ENCODE measurements at regions not wholly inside any gene's neighbourhood (a gene's known extent, or its start where the extent isn't known, plus 50 kb on each side); places are given as distances from the start of the nearest gene placed in this dataset.

- no peaks in the 10 kb centered on the region for H3K4me1 ChIP-seq (ENCODE audit: control insufficient read depth in 2 of 2, insufficient read depth in 2 of 2, low read length in 2 of 2)
- Mint-ChIP-seq H3K9me3 (ENCODE audit: insufficient read depth) (no peaks in the 10 kb centered on the region), H3K27me3 (no peaks in the 10 kb centered on the region), H3K4me1 (no peaks in the 10 kb centered on the region), H3K27ac (no peak overlapping the region), H3K4me3 (no peak overlapping the region)
- no peak overlapping the region for H3K4me3 ChIP-seq (ENCODE audit: control extremely low read depth in 1 of 5, extremely low read depth in 1 of 5, insufficient read depth in 1 of 5, low read depth in 2 of 5, low read length in 4 of 5)
- no peak overlapping the region for H2AFZ ChIP-seq (ENCODE audit: insufficient read depth, low read depth, low read length, poor library complexity, severe bottlenecking)
- TF ChIP-seq EZH2 (IDR thresholded peaks at IDR 0.05; ENCODE audit: borderline replicate concordance, insufficient read depth, low read depth, low read length, poor library complexity, severe bottlenecking) (no peak), CTCF (IDR thresholded peaks at IDR 0.05) (no peak)
- ATAC-seq (ENCODE audit: low read depth) (no peak), DNase-seq (no peak)
- no peak overlapping the region for H3K27ac ChIP-seq (ENCODE audit: low read length in 2 of 2)
- no peak overlapping the region for H3K9ac ChIP-seq (ENCODE audit: low read length)
- H3K79me2 ChIP-seq (ENCODE audit: control insufficient read depth, insufficient read depth, low read length): no peaks in the 10 kb centered on the region
- peaks cover 0 to 8% (median 0%) of the 10 kb centered on the region in 3 donors for H3K9me3 ChIP-seq (ENCODE audit: control extremely low read depth in 1 of 3, control insufficient read depth in 2 of 3, insufficient read depth in 1 of 3, low read length in 2 of 3)
- CTCF ChIA-PET: no interaction called here
- no peak overlapping the region for H3K4me2 ChIP-seq (replicated peaks; ENCODE audit: low read depth, low read length, poor library complexity, severe bottlenecking)
- WGBS (ENCODE audit: insufficient coverage): 87% methylated on average over 5 of the region's 7 CpGs
- H3K36me3 ChIP-seq (replicated peaks in 1 of 2; ENCODE audit: control extremely low read depth in 1 of 2, control insufficient read depth in 1 of 2, extremely low read depth in 1 of 2, insufficient read depth in 2 of 2, low read length in 1 of 2): no peaks in the 10 kb centered on the region
- POLR2A ChIA-PET: no interaction called here
- intact Hi-C loops (cut with micrococcal nuclease): no loop called here
- no peaks in the 10 kb centered on the region for H4K20me1 ChIP-seq (ENCODE audit: control insufficient read depth, insufficient read depth, low read length, poor library complexity, severe bottlenecking)
- no peaks in the 10 kb centered on the region for H3K27me3 ChIP-seq (replicated peaks in 1 of 4; ENCODE audit: control extremely low read depth in 1 of 4, control insufficient read depth in 3 of 4, insufficient read depth in 4 of 4, low read length in 3 of 4)
Measured at GRCh38 chr18:44321868-44322590, 358.7 kb upstream of the SETBP1 start.

GRCh38 chr18:44323125-44323524, 357.6 kb upstream of the SETBP1 start:
- H4K20me1 ChIP-seq (ENCODE audit: control insufficient read depth, insufficient read depth, low read length, poor library complexity, severe bottlenecking): no peaks in the 10 kb centered on the region
- no peaks in the 10 kb centered on the region for H3K4me1 Mint-ChIP-seq
- H3K9ac ChIP-seq (ENCODE audit: low read length): no peak overlapping the region
- H3K27ac Mint-ChIP-seq: no peak overlapping the region
- no peaks in the 10 kb centered on the region for H3K27me3 ChIP-seq (replicated peaks in 1 of 4; ENCODE audit: control extremely low read depth in 1 of 4, control insufficient read depth in 3 of 4, insufficient read depth in 4 of 4, low read length in 3 of 4)
- DNase-seq (no peak), ATAC-seq (ENCODE audit: low read depth) (no peak)
- no peak overlapping the region for H3K4me3 Mint-ChIP-seq
- no peak overlapping the region for H3K4me3 ChIP-seq (ENCODE audit: control extremely low read depth in 1 of 5, extremely low read depth in 1 of 5, insufficient read depth in 1 of 5, low read depth in 2 of 5, low read length in 4 of 5)
- no peaks in the 10 kb centered on the region for H3K36me3 ChIP-seq (replicated peaks in 1 of 2; ENCODE audit: control extremely low read depth in 1 of 2, control insufficient read depth in 1 of 2, extremely low read depth in 1 of 2, insufficient read depth in 2 of 2, low read length in 1 of 2)
- ChIA-PET CTCF (no interaction called here), POLR2A (interaction anchor here (0.6 kb wide), 1 partner anchor 356 kb away, joined by 4 read pairs; no protein-coding TSS in a partner anchor)
- no peaks in the 10 kb centered on the region for H3K27me3 Mint-ChIP-seq
- peaks cover 0 to 8% (median 0%) of the 10 kb centered on the region in 3 donors for H3K9me3 ChIP-seq (ENCODE audit: control extremely low read depth in 1 of 3, control insufficient read depth in 2 of 3, insufficient read depth in 1 of 3, low read length in 2 of 3)
- H3K4me1 ChIP-seq (ENCODE audit: control insufficient read depth in 2 of 2, insufficient read depth in 2 of 2, low read length in 2 of 2): no peaks in the 10 kb centered on the region
- intact Hi-C loops (cut with micrococcal nuclease): no loop called here
- no peak overlapping the region for H3K27ac ChIP-seq (ENCODE audit: low read length in 2 of 2)
- no peak overlapping the region for H3K4me2 ChIP-seq (replicated peaks; ENCODE audit: low read depth, low read length, poor library complexity, severe bottlenecking)
- H3K9me3 Mint-ChIP-seq (ENCODE audit: insufficient read depth): no peaks in the 10 kb centered on the region
- TF ChIP-seq CTCF (IDR thresholded peaks at IDR 0.05) (no peak), EZH2 (IDR thresholded peaks at IDR 0.05; ENCODE audit: borderline replicate concordance, insufficient read depth, low read depth, low read length, poor library complexity, severe bottlenecking) (no peak)
- H3K79me2 ChIP-seq (ENCODE audit: control insufficient read depth, insufficient read depth, low read length): no peaks in the 10 kb centered on the region
- no peak overlapping the region for H2AFZ ChIP-seq (ENCODE audit: insufficient read depth, low read depth, low read length, poor library complexity, severe bottlenecking)

Data from B cell (primary cell).